Prostate gland (tissue), 2 donors: ENCODE measurements at regions not wholly inside any gene's neighbourhood (a gene's known extent, or its start where the extent isn't known, plus 50 kb on each side); places are given as distances from the start of the nearest gene placed in this dataset.

Source experiments
- CTCF ChIP-seq, 4 experiments: fragments of 200-600 bp in 2 of 4; fragments of 450-650 bp in 2 of 4; sonication (generic) in 2 of 4; IDR thresholded peaks; 1 replicate in 3 of 4; 2 replicates in 1 of 4; pipeline ENCODE4 v1.5.1; 2016 to 2019; ENCODE audit warnings: antibody characterized with exemption in 4 of 4, mild to moderate bottlenecking in 2 of 4, moderate library complexity in 2 of 4
- POLR2A ChIP-seq: fragments of 450-650 bp; IDR thresholded peaks from one replicate; pipeline ENCODE4 v1.6.1; 2016; ENCODE audit warnings: antibody characterized with exemption, mild to moderate bottlenecking
- POLR2AphosphoS5 ChIP-seq: sonication (generic); formaldehyde crosslinking; IDR thresholded peaks from one replicate; pipeline ENCODE4 v1.6.1; 2017; ENCODE audit warnings: antibody characterized with exemption

- TF ChIP-seq CTCF (IDR thresholded peaks at IDR 0.05) (no peak), POLR2AphosphoS5 (no peak), POLR2A (no peak)
These were observed 72.9 kb upstream of the IRX6 start for GRCh38 chr16:55251151-55251550.
